ENCODE measurements at regions not wholly inside any gene's neighbourhood (a gene's known extent, or its start where the extent isn't known, plus 50 kb on each side); places are given as distances from the start of the nearest gene placed in this dataset.

GRCh38 chr1:195731385-195731784 lies 876.9 kb downstream of the KCNT2 start:
- TF ChIP-seq SIN3A (IDR thresholded peaks at IDR 0.05; ENCODE audit: borderline replicate concordance, insufficient read depth, low read length) (no peak), FOXP2 (optimal IDR thresholded peaks at IDR 0.05; ENCODE audit: borderline replicate concordance, extremely low read depth, extremely low read length, insufficient read depth) (no peak), POLR2AphosphoS5 (IDR thresholded peaks at IDR 0.05; ENCODE audit: low read depth, low read length) (no peak), TAF1 (IDR thresholded peaks at IDR 0.05; ENCODE audit: borderline replicate concordance, insufficient read depth, low read length) (no peak)
- TF ChIP-seq, protein P1, sequence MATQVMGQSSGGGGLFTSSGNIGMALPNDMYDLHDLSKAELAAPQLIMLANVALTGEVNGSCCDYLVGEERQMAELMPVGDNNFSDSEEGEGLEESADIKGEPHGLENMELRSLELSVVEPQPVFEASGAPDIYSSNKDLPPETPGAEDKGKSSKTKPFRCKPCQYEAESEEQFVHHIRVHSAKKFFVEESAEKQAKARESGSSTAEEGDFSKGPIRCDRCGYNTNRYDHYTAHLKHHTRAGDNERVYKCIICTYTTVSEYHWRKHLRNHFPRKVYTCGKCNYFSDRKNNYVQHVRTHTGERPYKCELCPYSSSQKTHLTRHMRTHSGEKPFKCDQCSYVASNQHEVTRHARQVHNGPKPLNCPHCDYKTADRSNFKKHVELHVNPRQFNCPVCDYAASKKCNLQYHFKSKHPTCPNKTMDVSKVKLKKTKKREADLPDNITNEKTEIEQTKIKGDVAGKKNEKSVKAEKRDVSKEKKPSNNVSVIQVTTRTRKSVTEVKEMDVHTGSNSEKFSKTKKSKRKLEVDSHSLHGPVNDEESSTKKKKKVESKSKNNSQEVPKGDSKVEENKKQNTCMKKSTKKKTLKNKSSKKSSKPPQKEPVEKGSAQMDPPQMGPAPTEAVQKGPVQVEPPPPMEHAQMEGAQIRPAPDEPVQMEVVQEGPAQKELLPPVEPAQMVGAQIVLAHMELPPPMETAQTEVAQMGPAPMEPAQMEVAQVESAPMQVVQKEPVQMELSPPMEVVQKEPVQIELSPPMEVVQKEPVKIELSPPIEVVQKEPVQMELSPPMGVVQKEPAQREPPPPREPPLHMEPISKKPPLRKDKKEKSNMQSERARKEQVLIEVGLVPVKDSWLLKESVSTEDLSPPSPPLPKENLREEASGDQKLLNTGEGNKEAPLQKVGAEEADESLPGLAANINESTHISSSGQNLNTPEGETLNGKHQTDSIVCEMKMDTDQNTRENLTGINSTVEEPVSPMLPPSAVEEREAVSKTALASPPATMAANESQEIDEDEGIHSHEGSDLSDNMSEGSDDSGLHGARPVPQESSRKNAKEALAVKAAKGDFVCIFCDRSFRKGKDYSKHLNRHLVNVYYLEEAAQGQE (IDR thresholded peaks at IDR 0.05; ENCODE audit: insufficient read depth in 1 of 2, low read depth in 2 of 2, low read length in 2 of 2) = no peak

DNA sequence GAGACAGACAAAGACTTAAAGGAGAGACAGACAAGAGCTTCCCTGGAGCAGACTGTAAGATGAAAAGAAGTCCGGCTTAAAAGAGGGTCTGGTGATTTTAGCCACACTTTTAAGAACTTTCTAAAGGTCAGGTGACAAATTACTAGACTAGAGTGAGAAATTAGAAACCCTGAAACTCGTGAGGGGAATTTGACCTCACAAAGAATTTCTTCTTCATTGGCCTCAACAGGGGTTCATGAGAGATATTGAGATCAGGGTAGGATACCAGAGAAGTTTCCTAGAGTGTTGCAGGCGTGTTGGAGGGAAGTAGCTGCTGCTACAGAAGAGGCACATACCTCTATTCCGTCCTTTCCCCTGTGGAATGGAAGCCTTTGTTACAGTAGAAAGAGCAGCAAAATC lies 884.4 kb downstream of the KCNT2 start:
- no peak for TF ChIP-seq SIN3A (IDR thresholded peaks at IDR 0.05; ENCODE audit: borderline replicate concordance, insufficient read depth, low read length)
- TF ChIP-seq TAF1 (IDR thresholded peaks at IDR 0.05; ENCODE audit: borderline replicate concordance, insufficient read depth, low read length) = no peak
- TF ChIP-seq, protein P1 (IDR thresholded peaks at IDR 0.05; ENCODE audit: insufficient read depth in 1 of 2, low read depth in 2 of 2, low read length in 2 of 2) = no peak
- no peak for TF ChIP-seq POLR2AphosphoS5 (IDR thresholded peaks at IDR 0.05; ENCODE audit: low read depth, low read length)
- no peak for TF ChIP-seq FOXP2 (optimal IDR thresholded peaks at IDR 0.05; ENCODE audit: borderline replicate concordance, extremely low read depth, extremely low read length, insufficient read depth)

DNA sequence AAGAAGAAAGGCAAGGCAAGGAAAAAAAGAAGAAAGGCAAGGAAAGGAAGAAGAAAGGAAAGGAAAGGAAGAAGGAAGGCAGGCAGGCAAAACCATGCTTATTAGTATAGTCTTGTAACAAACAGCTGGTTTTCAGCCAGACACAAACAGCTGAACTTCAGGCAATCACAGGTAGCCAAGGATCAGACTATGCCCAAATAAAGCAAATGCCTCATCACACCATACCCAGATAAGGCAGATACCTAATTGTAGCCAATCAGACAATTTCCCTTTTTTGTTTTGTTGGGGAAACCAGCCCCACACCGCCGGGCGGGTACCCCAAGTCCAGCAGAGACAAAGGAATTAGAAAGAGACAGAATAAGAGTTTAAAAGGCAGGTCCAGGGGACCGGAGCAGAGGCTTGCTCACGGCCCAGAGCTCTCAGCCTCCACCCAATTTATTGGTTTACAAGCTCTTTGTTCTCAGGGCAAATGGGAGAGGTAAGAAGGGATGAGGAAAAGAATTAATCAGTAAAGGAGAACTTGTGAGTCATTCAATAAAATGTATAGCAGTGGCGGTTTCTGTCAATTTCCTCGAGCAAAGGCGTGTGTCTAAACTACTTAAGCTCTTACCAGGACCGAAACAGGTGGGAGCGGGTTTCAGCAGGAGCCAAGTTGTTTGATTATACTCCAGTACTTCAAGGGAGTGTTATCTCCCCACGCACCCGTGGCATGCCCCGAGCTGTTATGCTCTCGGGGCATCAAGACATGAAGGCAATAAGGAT lies 886.8 kb downstream of the KCNT2 start:
- TF ChIP-seq, protein P1 (IDR thresholded peaks at IDR 0.05; ENCODE audit: insufficient read depth in 1 of 2, low read depth in 2 of 2, low read length in 2 of 2) = no peak
- no peak for TF ChIP-seq SIN3A (IDR thresholded peaks at IDR 0.05; ENCODE audit: borderline replicate concordance, insufficient read depth, low read length)
- no peak for TF ChIP-seq TAF1 (IDR thresholded peaks at IDR 0.05; ENCODE audit: borderline replicate concordance, insufficient read depth, low read length)
- TF ChIP-seq POLR2AphosphoS5 (IDR thresholded peaks at IDR 0.05; ENCODE audit: low read depth, low read length) = no peak
- TF ChIP-seq FOXP2 (optimal IDR thresholded peaks at IDR 0.05; ENCODE audit: borderline replicate concordance, extremely low read depth, extremely low read length, insufficient read depth) = no peak

DNA sequence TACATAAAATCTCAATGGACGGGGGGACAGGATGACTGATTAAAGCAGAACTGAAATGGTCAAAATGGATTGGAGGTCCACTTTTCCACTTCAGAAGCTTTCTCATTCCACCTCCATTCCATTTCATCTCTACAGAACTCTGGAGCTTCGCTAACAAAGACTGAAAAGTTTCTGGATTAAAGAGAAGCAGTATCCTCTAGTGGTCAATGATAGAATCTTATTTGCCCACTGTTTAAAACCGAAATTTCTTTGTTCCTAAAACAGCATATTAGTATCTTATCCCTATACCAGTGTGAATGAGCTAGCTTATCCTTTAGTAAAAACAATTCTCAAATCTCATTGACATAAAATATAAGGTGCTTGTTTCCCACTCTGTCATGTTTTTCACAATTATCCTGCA lies 890.6 kb downstream of the KCNT2 start:
- no peak for TF ChIP-seq SIN3A (IDR thresholded peaks at IDR 0.05; ENCODE audit: borderline replicate concordance, insufficient read depth, low read length)
- no peak for TF ChIP-seq TAF1 (IDR thresholded peaks at IDR 0.05; ENCODE audit: borderline replicate concordance, insufficient read depth, low read length)
- TF ChIP-seq POLR2AphosphoS5 (IDR thresholded peaks at IDR 0.05; ENCODE audit: low read depth, low read length) = no peak
- TF ChIP-seq, protein P1 (IDR thresholded peaks at IDR 0.05; ENCODE audit: insufficient read depth in 1 of 2, low read depth in 2 of 2, low read length in 2 of 2) = no peak
- TF ChIP-seq FOXP2 (optimal IDR thresholded peaks at IDR 0.05; ENCODE audit: borderline replicate concordance, extremely low read depth, extremely low read length, insufficient read depth) = no peak
